HCT116 (cell line): ENCODE measurements at regions not wholly inside any gene's neighbourhood (a gene's known extent, or its start where the extent isn't known, plus 50 kb on each side); places are given as distances from the start of the nearest gene placed in this dataset.
A peak's percentile ranks its signal among the peaks of the same experiment; 100 is the strongest.

Experiments
- ATAC-seq: fragments of 200-7000 bp; cut with Tn5 transposase; 2 replicates; pipeline ENCODE4 v1.9.1; 2020; ENCODE audit warnings: mild to moderate bottlenecking, moderate library complexity
- BruUV-seq: library from RNA; stranded (reverse); fragments of 400-500 nt; replicated peaks from 2 replicates; lab custom pipeline; 2021; lab: Mats Ljungman, UMichigan
- CTCF ChIA-PET: fragments of 300-600 bp; sonication (Branson Sonifier 250); formaldehyde crosslinking; loops from one replicate; lab custom pipeline; 2021; ENCODE audit warnings: antibody characterized with exemption; lab: Charles Lee
- POLR2A ChIA-PET: fragments of 300-600, 350-600 bp; sonication (Branson Sonifier 250); formaldehyde crosslinking; loops from one replicate; lab custom pipeline; 2021; ENCODE audit warnings: antibody characterized with exemption; lab: Charles Lee
- RAD21 ChIA-PET, 2 experiments: fragments of 300-600 bp; sonication (Branson Sonifier 250); formaldehyde crosslinking; loops; one replicate each; lab custom pipeline; 2023; ENCODE audit warnings: low total read pairs in 2 of 2; ENCODE audit not compliant: uncharacterized antibody in 2 of 2, unreplicated experiment in 2 of 2, low non-redundant PET in 1 of 2; lab: Charles Lee
- DNase-seq: peaks from one replicate; pipeline ENCODE4 v3.0.0-alpha.2; 2010; ENCODE audit warnings: low read depth, low spot score
- H2AFZ ChIP-seq: fragments of 200-600 bp; shearing (Covaris generic), sonication (generic); 2 replicates; pipeline ENCODE4 v1.6.1; 2017; ENCODE audit warnings: low read depth, mixed run types, mixed read lengths, antibody characterized with exemption, low read length; ENCODE audit not compliant: poor library complexity, severe bottlenecking
- H3K27ac ChIP-seq: 2 replicates; pipeline ENCODE4 v1.5.1; 2012; ENCODE audit warnings: low read depth, low read length
- H3K27me3 ChIP-seq: fragments of 200-600 bp; sonication (generic); 2 replicates; pipeline ENCODE4 v1.6.1; 2016; ENCODE audit warnings: mixed run types, low read length, mixed read lengths; ENCODE audit not compliant: insufficient read depth
- H3K36me3 ChIP-seq, 2 experiments: fragments of 200-500 bp in 1 of 2; fragments of 200-600 bp in 1 of 2; sonication (Bioruptor generic) in 1 of 2; sonication (generic) in 1 of 2; 2 replicates each; pipeline versions ENCODE4 v1.5.1 to v1.6.1; 2014 to 2016; ENCODE audit warnings: low read length in 2 of 2, inconsistent platforms in 1 of 2, mixed read lengths in 1 of 2, mixed run types in 1 of 2; ENCODE audit not compliant: insufficient read depth in 2 of 2, control insufficient read depth in 1 of 2
- H3K4me1 ChIP-seq, 2 experiments: fragments of 200-600 bp in 1 of 2; sonication (generic) in 1 of 2; 2 replicates each; pipeline versions ENCODE4 v1.5.1 to v1.6.1; 2012 to 2017; ENCODE audit warnings: low read length in 2 of 2, inconsistent platforms in 1 of 2, mild to moderate bottlenecking in 1 of 2, mixed read lengths in 1 of 2, mixed run types in 1 of 2, moderate library complexity in 1 of 2; ENCODE audit not compliant: insufficient read depth in 2 of 2, control insufficient read depth in 1 of 2
- H3K4me2 ChIP-seq: fragments of 200-600 bp; sonication (generic); 2 replicates; pipeline ENCODE4 v1.6.1; 2017; ENCODE audit warnings: mixed run types, low read length, mixed read lengths
- H3K4me3 ChIP-seq, 2 experiments: fragments of 200-600 bp in 1 of 2; sonication (generic) in 1 of 2; replicated peaks in 1 of 2; 2 replicates each; pipeline ENCODE4 v1.5.1; 2011 to 2016; ENCODE audit warnings: low read length in 2 of 2, control low read depth in 1 of 2, low read depth in 1 of 2, mild to moderate bottlenecking in 1 of 2, mixed read lengths in 1 of 2, mixed run types in 1 of 2
- H3K79me2 ChIP-seq: fragments of 200-600 bp; sonication (generic); 2 replicates; pipeline ENCODE4 v1.6.1; 2017; ENCODE audit warnings: mild to moderate bottlenecking, mixed run types, low read length, moderate library complexity, mixed read lengths; ENCODE audit not compliant: insufficient read depth
- H3K9ac ChIP-seq: fragments of 200-600 bp; sonication (generic); 2 replicates; pipeline ENCODE4 v1.6.1; 2016; ENCODE audit warnings: low read length, mixed read lengths
- H3K9me2 ChIP-seq: fragments of 200-600 bp; sonication (generic), shearing (Covaris generic); 2 replicates; pipeline ENCODE4 v1.6.1; 2017; ENCODE audit warnings: mixed run types, mild to moderate bottlenecking, moderate library complexity; ENCODE audit not compliant: insufficient read depth
- H3K9me3 ChIP-seq, 2 experiments: fragments of 200-500 bp in 1 of 2; fragments of 200-600 bp in 1 of 2; sonication (Bioruptor generic) in 1 of 2; sonication (generic) in 1 of 2; 2 replicates each; pipeline ENCODE4 v1.6.1; 2014 to 2017; ENCODE audit warnings: low read length in 2 of 2, mixed read lengths in 2 of 2, inconsistent platforms in 1 of 2, low read depth in 1 of 2, mild to moderate bottlenecking in 1 of 2, mixed run types in 1 of 2, moderate library complexity in 1 of 2; ENCODE audit not compliant: control insufficient read depth in 1 of 2, insufficient read depth in 1 of 2
- H4K20me1 ChIP-seq: fragments of 200-600 bp; sonication (generic), shearing (Covaris generic); 2 replicates; pipeline ENCODE4 v1.6.1; 2017; ENCODE audit warnings: mixed run types, mild to moderate bottlenecking, moderate library complexity; ENCODE audit not compliant: insufficient read depth
- ATF3 ChIP-seq: IDR thresholded peaks from 2 replicates; pipeline ENCODE4 v1.6.1; 2012
- CEBPB ChIP-seq: IDR thresholded peaks from 2 replicates; pipeline ENCODE4 v1.6.1; 2012; ENCODE audit warnings: low read depth
- CTCF ChIP-seq, 3 experiments: fragments of 200-600 bp in 1 of 3; sonication (generic) in 1 of 3; IDR thresholded peaks in 2 of 3; conservative IDR thresholded peaks in 1 of 3; 2 replicates each; pipeline ENCODE4 v1.5.1; 2012 to 2017; ENCODE audit warnings: low read depth in 2 of 3, low read length in 2 of 3, antibody characterized with exemption in 1 of 3, borderline replicate concordance in 1 of 3, control low read depth in 1 of 3, mild to moderate bottlenecking in 1 of 3, mixed read lengths in 1 of 3, mixed run types in 1 of 3, moderate library complexity in 1 of 3; ENCODE audit not compliant: insufficient read depth in 1 of 3
- EZH2 ChIP-seq: fragments of 200-600 bp; sonication (generic); IDR thresholded peaks from 2 replicates; pipeline ENCODE4 v1.6.1; 2017; ENCODE audit warnings: antibody characterized with exemption, mixed run types
- JUND ChIP-seq: IDR thresholded peaks from 2 replicates; pipeline ENCODE4 v1.6.1; 2012
- POLR2A ChIP-seq: IDR thresholded peaks from 2 replicates; pipeline ENCODE4 v1.7.0; 2011; ENCODE audit warnings: borderline replicate concordance; ENCODE audit not compliant: insufficient read depth, insufficient read length; ENCODE audit errors: extremely low read depth
- RAD21 ChIP-seq: IDR thresholded peaks from 2 replicates; pipeline ENCODE4 v1.6.1; 2012; ENCODE audit warnings: low read depth, mild to moderate bottlenecking
- SP1 ChIP-seq: IDR thresholded peaks from 2 replicates; pipeline ENCODE4 v1.6.1; 2012; ENCODE audit warnings: low read depth
- ZBTB33 ChIP-seq: IDR thresholded peaks from 2 replicates; pipeline ENCODE4 v1.6.1; 2011; ENCODE audit warnings: mild to moderate bottlenecking, low read length, moderate library complexity; ENCODE audit not compliant: insufficient replicate concordance; ENCODE audit errors: extremely low read depth
- intact Hi-C: fragments of 100-400 bp; cut with micrococcal nuclease; formaldehyde crosslinking; loops from 2 replicates; pipeline ENCODE4 v1.10.0; 2022

- Histone ChIP-seq H2AFZ (peak overlapping the region; percentile 97), H3K27me3 (no peaks in the 10 kb centered on the region), H3K4me2 (peak overlapping the region; percentile 41; the same call in 1 of the 2 replicates), H3K27ac (no peak overlapping the region), H3K79me2 (no peaks in the 10 kb centered on the region), H3K4me1 (peaks cover 0 to 34% of the 10 kb centered on the region in 2 experiments; a peak in 2 of 4 replicates), H3K9ac (no peak overlapping the region), H4K20me1 (no peaks in the 10 kb centered on the region), H3K9me3 (no peaks in the 10 kb centered on the region), H3K9me2 (no peaks in the 10 kb centered on the region), H3K4me3 (no peak overlapping the region), H3K36me3 (no peaks in the 10 kb centered on the region)
- RAD21 ChIA-PET: interaction anchor here (0.6 to 1.5 kb wide), 10 partner anchors 95 to 503 kb away, joined by 3 to 7 read pairs (median 4); partner anchors contain the start of gene NT5E (in 1 of the 2)
- TF ChIP-seq RAD21 (peak; percentile 96), CTCF (IDR thresholded peaks at IDR 0.05 in 2 of 3, conservative IDR thresholded peaks at IDR 0.05 in 1 of 3; ENCODE audit: borderline replicate concordance in 1 of 3, insufficient read depth in 1 of 3, low read depth in 2 of 3, low read length in 2 of 3) (peak; percentile 90 to 93 (median 91)), SP1 (no peak)
- DNase-seq: peak; percentile 57
- no TSS peak for BruUV-seq
- CTCF ChIA-PET: interaction anchor here (0.7 to 4.4 kb wide), 13 partner anchors 10 to 187 kb away, joined by 3 to 47 read pairs (median 4); partner anchors contain the start of gene NT5E
- intact Hi-C loops: loop anchor here (1.0 to 5.0 kb wide), 4 partner anchors 128 to 322 kb away; partner anchors contain the start of gene SNX14
- ATAC-seq: peak; percentile 94
- POLR2A ChIA-PET: interaction anchor here (1.1 to 1.5 kb wide), 3 partner anchors 109 to 320 kb away, joined by 3 to 5 read pairs (median 4); no protein-coding TSS in a partner anchor
Measured at GRCh38 chr6:85354761-85355618, 94.9 kb upstream of the NT5E start.

GRCh38 chr6:85353012-85353411, 96.9 kb upstream of the NT5E start:
- Histone ChIP-seq H3K9me2 (no peaks in the 10 kb centered on the region), H3K36me3 (no peaks in the 10 kb centered on the region), H3K79me2 (no peaks in the 10 kb centered on the region), H3K4me2 (no peak overlapping the region), H3K9me3 (no peaks in the 10 kb centered on the region), H3K27me3 (no peaks in the 10 kb centered on the region), H2AFZ (peak overlapping the region; percentile 69), H3K4me3 (no peak overlapping the region), H4K20me1 (no peaks in the 10 kb centered on the region), H3K9ac (no peak overlapping the region), H3K4me1 (peaks cover 0 to 19% of the 10 kb centered on the region in 2 experiments; a peak in 2 of 4 replicates), H3K27ac (no peak overlapping the region)
- DNase-seq (no peak), ATAC-seq (no peak)
- ChIA-PET CTCF (interaction anchor here (4.4 kb wide), 1 partner anchor 129 kb away, joined by 47 read pairs; no protein-coding TSS in a partner anchor), POLR2A (interaction anchor here (1.2 kb wide), 1 partner anchor 97 kb away, joined by 4 read pairs; the partner anchor contains the start of gene NT5E), RAD21 (no interaction called here)
- intact Hi-C loops: no loop called here
- no TSS peak for BruUV-seq
- TF ChIP-seq JUND: no peak
- no peak for TF ChIP-seq ZBTB33
- no peak for TF ChIP-seq CEBPB
- TF ChIP-seq CTCF (IDR thresholded peaks at IDR 0.05 in 2 of 3, conservative IDR thresholded peaks at IDR 0.05 in 1 of 3; ENCODE audit: borderline replicate concordance in 1 of 3, insufficient read depth in 1 of 3, low read depth in 2 of 3, low read length in 2 of 3): no peak
- no peak for TF ChIP-seq EZH2
- TF ChIP-seq RAD21: no peak
- TF ChIP-seq ATF3: no peak
- no peak for TF ChIP-seq SP1
- TF ChIP-seq POLR2A: no peak
